ENCODE measurements at regions not wholly inside any gene's neighbourhood (a gene's known extent, or its start where the extent isn't known, plus 50 kb on each side); places are given as distances from the start of the nearest gene placed in this dataset.
"Not testable (repeated sequence)": the region's sequence is repeated elsewhere in the genome, so short reads cannot be mapped to it uniquely, and the experiment has no call there.

GRCh38 chr6:139882977-139883728, 508.7 kb upstream of the CITED2 start:
- no peak for TF ChIP-seq CTCF (IDR thresholded peaks at IDR 0.05; ENCODE audit: extremely low read depth, insufficient read depth, missing control alignments)
- DNase-seq (ENCODE audit: low spot score), result no peak
- in situ Hi-C loops (cut with MboI; ENCODE audit: low pct_unique_long_range_greater_than_20kb, low sequenced_read_pairs, unreplicated experiment), result loop anchor here (25.0 kb wide), 1 partner anchor 496 kb away; no protein-coding TSS in a partner anchor

GRCh38 chr6:139882234-139882633, 507.8 kb upstream of the CITED2 start:
- in situ Hi-C loops (cut with MboI; ENCODE audit: low pct_unique_long_range_greater_than_20kb, low sequenced_read_pairs, unreplicated experiment), result loop anchor here (25.0 kb wide), 1 partner anchor 495 kb away; no protein-coding TSS in a partner anchor
- no peak for TF ChIP-seq CTCF (IDR thresholded peaks at IDR 0.05; ENCODE audit: extremely low read depth, insufficient read depth, missing control alignments)
- no peak for DNase-seq (ENCODE audit: low spot score)

GRCh38 chr6:139881728-139882211, 507.3 kb upstream of the CITED2 start:
- in situ Hi-C loops (cut with MboI; ENCODE audit: low pct_unique_long_range_greater_than_20kb, low sequenced_read_pairs, unreplicated experiment), result loop anchor here (25.0 kb wide), 1 partner anchor 494 kb away; no protein-coding TSS in a partner anchor
- DNase-seq (ENCODE audit: low spot score), result peak; percentile 37
- TF ChIP-seq CTCF (IDR thresholded peaks at IDR 0.05; ENCODE audit: extremely low read depth, insufficient read depth, missing control alignments), result peak; percentile 50

GRCh38 chr6:139881236-139881635, 506.8 kb upstream of the CITED2 start:
- in situ Hi-C loops (cut with MboI; ENCODE audit: low pct_unique_long_range_greater_than_20kb, low sequenced_read_pairs, unreplicated experiment), result loop anchor here (25.0 kb wide), 1 partner anchor 494 kb away; no protein-coding TSS in a partner anchor
- no peak for DNase-seq (ENCODE audit: low spot score)
- TF ChIP-seq CTCF (IDR thresholded peaks at IDR 0.05; ENCODE audit: extremely low read depth, insufficient read depth, missing control alignments), result no peak

GRCh38 chr6:139879823-139880356, 505.4 kb upstream of the CITED2 start:
- no peak for TF ChIP-seq CTCF (IDR thresholded peaks at IDR 0.05; ENCODE audit: extremely low read depth, insufficient read depth, missing control alignments)
- in situ Hi-C loops (cut with MboI; ENCODE audit: low pct_unique_long_range_greater_than_20kb, low sequenced_read_pairs, unreplicated experiment), result loop anchor here (25.0 kb wide), 1 partner anchor 493 kb away; no protein-coding TSS in a partner anchor
- DNase-seq (ENCODE audit: low spot score), result no peak

GRCh38 chr6:139879241-139879640, 504.8 kb upstream of the CITED2 start:
- DNase-seq (ENCODE audit: low spot score), result not testable (repeated sequence)
- in situ Hi-C loops (cut with MboI; ENCODE audit: low pct_unique_long_range_greater_than_20kb, low sequenced_read_pairs, unreplicated experiment), result loop anchor here (25.0 kb wide), 1 partner anchor 492 kb away; no protein-coding TSS in a partner anchor
